Renal pelvis (tissue), 1 donor: ENCODE measurements at regions not wholly inside any gene's neighbourhood (a gene's known extent, or its start where the extent isn't known, plus 50 kb on each side); places are given as distances from the start of the nearest gene placed in this dataset.

ENCODE experiments used
- DNase-seq: peaks from one replicate; pipeline ENCODE4 v3.0.0-alpha.2; 2013

- DNase-seq = no peak
Observed at GRCh38 chr5:116361979-116362577, 212.5 kb downstream of the SEMA6A start.

- peak; percentile 44 for DNase-seq
Observed at GRCh38 chr5:116361171-116361967, 213.3 kb downstream of the SEMA6A start.

- DNase-seq = no peak
Observed at GRCh38 chr5:116360008-116360853, 214.4 kb downstream of the SEMA6A start.

- no peak for DNase-seq
Observed at GRCh38 chr5:116359592-116359991, 215.0 kb downstream of the SEMA6A start.

- DNase-seq = no peak
Observed at GRCh38 chr5:116358911-116359418, 215.7 kb downstream of the SEMA6A start.

- DNase-seq = no peak
Observed at GRCh38 chr5:116358015-116358523, 216.6 kb downstream of the SEMA6A start.

- no peak for DNase-seq
Observed at GRCh38 chr5:116355819-116356601, 218.6 kb downstream of the SEMA6A start.

- DNase-seq = no peak
Observed at GRCh38 chr5:116354699-116355098, 219.9 kb downstream of the SEMA6A start.

GRCh38 chr5:116347657-116348056 is 227.0 kb downstream of the SEMA6A start:
- DNase-seq = no peak

GRCh38 chr5:116343961-116344360 is 230.7 kb downstream of the SEMA6A start:
- DNase-seq = no peak
